DOHH2 (cell line): ENCODE measurements at regions not wholly inside any gene's neighbourhood (a gene's known extent, or its start where the extent isn't known, plus 50 kb on each side); places are given as distances from the start of the nearest gene placed in this dataset.

Experiments
- H3F3A ChIP-seq: fragments of 200-600 bp; sonication (generic), shearing (Covaris generic); 2 replicates; pipeline ENCODE4 v1.6.0; 2016; ENCODE audit warnings: antibody characterized with exemption, mild to moderate bottlenecking; ENCODE audit not compliant: control insufficient read depth, insufficient read depth
- H3K27ac ChIP-seq: fragments of 200-600 bp; sonication (generic); 2 replicates; pipeline ENCODE4 v1.5.1; 2014; ENCODE audit warnings: low read depth, mild to moderate bottlenecking, low read length, moderate library complexity
- H3K27me3 ChIP-seq: fragments of 200-600 bp; sonication (generic); 2 replicates; pipeline ENCODE4 v1.6.1; 2014; ENCODE audit warnings: mild to moderate bottlenecking, low read length, mixed read lengths; ENCODE audit not compliant: control insufficient read depth
- H3K36me3 ChIP-seq: fragments of 200-600 bp; sonication (generic); 2 replicates; pipeline ENCODE4 v1.6.1; 2014; ENCODE audit warnings: mild to moderate bottlenecking, low read length, moderate library complexity, mixed read lengths; ENCODE audit not compliant: control insufficient read depth
- H3K4me1 ChIP-seq: fragments of 200-600 bp; sonication (generic); 2 replicates; pipeline ENCODE4 v1.6.1; 2014; ENCODE audit warnings: mild to moderate bottlenecking, low read length, mixed read lengths; ENCODE audit not compliant: control insufficient read depth
- H3K4me2 ChIP-seq: fragments of 200-600 bp; sonication (generic); 2 replicates; pipeline ENCODE4 v1.6.0; 2014; ENCODE audit warnings: mild to moderate bottlenecking, low read length, moderate library complexity
- H3K4me3 ChIP-seq: fragments of 200-600 bp; sonication (generic); 2 replicates; pipeline ENCODE4 v1.5.1; 2014; ENCODE audit warnings: mild to moderate bottlenecking, low read length, mixed read lengths
- H3K79me2 ChIP-seq: fragments of 200-600 bp; sonication (generic); 2 replicates; pipeline ENCODE4 v1.6.1; 2014; ENCODE audit warnings: mild to moderate bottlenecking, low read length, mixed read lengths; ENCODE audit not compliant: control insufficient read depth
- H3K9me2 ChIP-seq: fragments of 200-600 bp; sonication (generic); replicated peaks from 2 replicates; pipeline ENCODE4 v1.6.1; 2014; ENCODE audit warnings: mild to moderate bottlenecking, low read length, mixed read lengths; ENCODE audit not compliant: control insufficient read depth
- H3K9me3 ChIP-seq: fragments of 200-600 bp; sonication (generic); 2 replicates; pipeline ENCODE4 v1.6.1; 2014; ENCODE audit warnings: antibody characterized with exemption, low read length, mixed read lengths; ENCODE audit not compliant: control insufficient read depth, insufficient read depth
- H4K20me1 ChIP-seq: fragments of 200-600 bp; sonication (generic); 2 replicates; pipeline ENCODE4 v1.6.0; 2014; ENCODE audit warnings: low read depth, mild to moderate bottlenecking, antibody characterized with exemption, low read length, moderate library complexity; ENCODE audit not compliant: control insufficient read depth, insufficient read depth
- EZH2phosphoT487 ChIP-seq: fragments of 200-600 bp; sonication (generic); IDR thresholded peaks from 2 replicates; pipeline ENCODE4 v1.6.1; 2017; ENCODE audit warnings: borderline replicate concordance, mild to moderate bottlenecking, antibody characterized with exemption, low read length, moderate library complexity, mixed read lengths
- TF ChIP-seq, protein P1 (sequence below): fragments of 200-600 bp; sonication (generic); IDR thresholded peaks from one replicate; pipeline ENCODE4 v1.5.1; 2014; ENCODE audit warnings: antibody characterized with exemption, mild to moderate bottlenecking, low read depth, low read length; ENCODE audit not compliant: poor library complexity, severe bottlenecking

- Histone ChIP-seq H3K4me1 (no peaks in the 10 kb centered on the region), H3K9me3 (no peaks in the 10 kb centered on the region), H3K4me2 (no peak overlapping the region), H3K4me3 (no peak overlapping the region), H3K27ac (no peak overlapping the region), H3K79me2 (no peaks in the 10 kb centered on the region), H4K20me1 (no peaks in the 10 kb centered on the region), H3K36me3 (no peaks in the 10 kb centered on the region), H3K27me3 (no peaks in the 10 kb centered on the region), H3F3A (no peaks in the 10 kb centered on the region), H3K9me2 (no peaks in the 10 kb centered on the region)
- TF ChIP-seq, protein P1, sequence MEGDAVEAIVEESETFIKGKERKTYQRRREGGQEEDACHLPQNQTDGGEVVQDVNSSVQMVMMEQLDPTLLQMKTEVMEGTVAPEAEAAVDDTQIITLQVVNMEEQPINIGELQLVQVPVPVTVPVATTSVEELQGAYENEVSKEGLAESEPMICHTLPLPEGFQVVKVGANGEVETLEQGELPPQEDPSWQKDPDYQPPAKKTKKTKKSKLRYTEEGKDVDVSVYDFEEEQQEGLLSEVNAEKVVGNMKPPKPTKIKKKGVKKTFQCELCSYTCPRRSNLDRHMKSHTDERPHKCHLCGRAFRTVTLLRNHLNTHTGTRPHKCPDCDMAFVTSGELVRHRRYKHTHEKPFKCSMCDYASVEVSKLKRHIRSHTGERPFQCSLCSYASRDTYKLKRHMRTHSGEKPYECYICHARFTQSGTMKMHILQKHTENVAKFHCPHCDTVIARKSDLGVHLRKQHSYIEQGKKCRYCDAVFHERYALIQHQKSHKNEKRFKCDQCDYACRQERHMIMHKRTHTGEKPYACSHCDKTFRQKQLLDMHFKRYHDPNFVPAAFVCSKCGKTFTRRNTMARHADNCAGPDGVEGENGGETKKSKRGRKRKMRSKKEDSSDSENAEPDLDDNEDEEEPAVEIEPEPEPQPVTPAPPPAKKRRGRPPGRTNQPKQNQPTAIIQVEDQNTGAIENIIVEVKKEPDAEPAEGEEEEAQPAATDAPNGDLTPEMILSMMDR: no peak
- TF ChIP-seq EZH2phosphoT487: no peak
Observed at GRCh38 chr14:97329701-97330100, 532.5 kb downstream of the VRK1 start.

- no peak for TF ChIP-seq EZH2phosphoT487
- TF ChIP-seq, protein P1: no peak
- Histone ChIP-seq H3F3A (no peaks in the 10 kb centered on the region), H3K27ac (no peak overlapping the region), H3K4me3 (no peak overlapping the region), H3K9me2 (no peaks in the 10 kb centered on the region), H3K27me3 (no peaks in the 10 kb centered on the region), H3K9me3 (no peaks in the 10 kb centered on the region), H3K79me2 (no peaks in the 10 kb centered on the region), H4K20me1 (no peaks in the 10 kb centered on the region), H3K4me1 (no peaks in the 10 kb centered on the region), H3K4me2 (no peak overlapping the region), H3K36me3 (no peaks in the 10 kb centered on the region)
Observed at GRCh38 chr14:97331058-97331457, 533.9 kb downstream of the VRK1 start.

DNA sequence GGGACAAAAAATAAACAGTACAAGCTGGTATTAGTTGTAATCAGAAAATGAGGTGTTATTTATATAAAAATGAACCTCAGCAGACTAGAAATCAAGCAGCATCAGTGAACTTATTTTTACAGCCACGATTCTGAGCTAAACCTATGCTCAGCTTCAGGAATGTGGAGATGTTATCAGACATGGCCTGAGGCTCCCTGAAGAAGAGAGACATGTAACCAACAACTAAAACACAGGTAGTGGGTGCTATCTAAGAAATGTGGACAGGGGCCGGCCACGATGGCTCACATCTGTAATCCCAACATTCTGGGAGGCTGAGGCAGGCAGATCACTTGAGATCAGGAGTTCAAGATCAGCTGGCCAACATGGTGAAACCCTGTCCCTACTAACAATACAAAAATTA lies 534.3 kb downstream of the VRK1 start:
- no peaks in the 10 kb centered on the region for H3K79me2 ChIP-seq
- no peak overlapping the region for H3K4me3 ChIP-seq
- no peak for TF ChIP-seq EZH2phosphoT487
- TF ChIP-seq, protein P1: no peak
- no peak overlapping the region for H3K4me2 ChIP-seq
- H3K9me3 ChIP-seq: no peaks in the 10 kb centered on the region
- no peaks in the 10 kb centered on the region for H3K36me3 ChIP-seq
- no peak overlapping the region for H3K27ac ChIP-seq
- no peaks in the 10 kb centered on the region for H3K4me1 ChIP-seq
- no peaks in the 10 kb centered on the region for H3K27me3 ChIP-seq
- H3F3A ChIP-seq: no peaks in the 10 kb centered on the region
- H4K20me1 ChIP-seq: no peaks in the 10 kb centered on the region
- no peaks in the 10 kb centered on the region for H3K9me2 ChIP-seq

GRCh38 chr14:97336179-97336578 lies 539.0 kb downstream of the VRK1 start:
- Histone ChIP-seq H3K27me3 (no peaks in the 10 kb centered on the region), H3K79me2 (no peaks in the 10 kb centered on the region), H4K20me1 (no peaks in the 10 kb centered on the region), H3K4me1 (no peaks in the 10 kb centered on the region), H3K4me3 (no peak overlapping the region), H3K36me3 (no peaks in the 10 kb centered on the region), H3K27ac (no peak overlapping the region), H3F3A (no peaks in the 10 kb centered on the region), H3K9me2 (no peaks in the 10 kb centered on the region), H3K4me2 (no peak overlapping the region), H3K9me3 (no peaks in the 10 kb centered on the region)
- TF ChIP-seq, protein P1: no peak
- TF ChIP-seq EZH2phosphoT487: no peak
